Vagina (tissue), 2 donors: ENCODE measurements at regions not wholly inside any gene's neighbourhood (a gene's known extent, or its start where the extent isn't known, plus 50 kb on each side); places are given as distances from the start of the nearest gene placed in this dataset.

Experiments
- DNase-seq, 2 donors: peaks; one replicate each; pipeline ENCODE4 v3.0.0-alpha.2; 2017; ENCODE audit errors: extremely low spot score in 2 of 2
- H3K27ac ChIP-seq: fragments of 200-600 bp; sonication (generic); one replicate; pipeline ENCODE4 v1.5.1; 2019
- H3K27me3 ChIP-seq: fragments of 200-600 bp; sonication (generic); one replicate; pipeline ENCODE4 v1.5.1; 2019
- H3K36me3 ChIP-seq, 2 donors: fragments of 200-600 bp; sonication (generic); one replicate each; pipeline ENCODE4 v1.5.1; 2017 to 2019
- H3K4me1 ChIP-seq: fragments of 200-600 bp; sonication (generic); one replicate; pipeline ENCODE4 v1.5.1; 2019
- H3K4me3 ChIP-seq, 2 donors: fragments of 200-600 bp; sonication (generic); 1 replicate in 1 of 2; 2 replicates in 1 of 2; pipeline ENCODE4 v1.5.1; 2016 to 2019
- H3K9me3 ChIP-seq: fragments of 200-600 bp; sonication (generic); one replicate; pipeline ENCODE4 v1.5.1; 2019
- POLR2A ChIP-seq, 2 donors: fragments of 450-650 bp; IDR thresholded peaks; one replicate each; pipeline ENCODE4 v1.6.1; 2017; ENCODE audit warnings: antibody characterized with exemption in 2 of 2, mild to moderate bottlenecking in 2 of 2, moderate library complexity in 2 of 2
- POLR2AphosphoS5 ChIP-seq, 2 donors: sonication (generic); formaldehyde crosslinking; IDR thresholded peaks; one replicate each; pipeline ENCODE4 v1.9.0; 2017; ENCODE audit warnings: antibody characterized with exemption in 2 of 2, mild to moderate bottlenecking in 2 of 2, low read depth in 1 of 2; ENCODE audit not compliant: insufficient read depth in 1 of 2
- intact Hi-C: fragments of 100-400 bp; cut with DNase I; formaldehyde crosslinking; loops from one replicate; pipeline ENCODE4 v1.15.1; 2023
- TF ChIP-seq, protein P1 (sequence below), 3 experiments: fragments of 450-650 bp in 2 of 3; fragments of 200-600 bp in 1 of 3; sonication (generic) in 1 of 3; IDR thresholded peaks; one replicate each; pipeline ENCODE4 v1.5.1; 2017 to 2019; ENCODE audit warnings: antibody characterized with exemption in 3 of 3, mild to moderate bottlenecking in 2 of 3, moderate library complexity in 2 of 3

DNA sequence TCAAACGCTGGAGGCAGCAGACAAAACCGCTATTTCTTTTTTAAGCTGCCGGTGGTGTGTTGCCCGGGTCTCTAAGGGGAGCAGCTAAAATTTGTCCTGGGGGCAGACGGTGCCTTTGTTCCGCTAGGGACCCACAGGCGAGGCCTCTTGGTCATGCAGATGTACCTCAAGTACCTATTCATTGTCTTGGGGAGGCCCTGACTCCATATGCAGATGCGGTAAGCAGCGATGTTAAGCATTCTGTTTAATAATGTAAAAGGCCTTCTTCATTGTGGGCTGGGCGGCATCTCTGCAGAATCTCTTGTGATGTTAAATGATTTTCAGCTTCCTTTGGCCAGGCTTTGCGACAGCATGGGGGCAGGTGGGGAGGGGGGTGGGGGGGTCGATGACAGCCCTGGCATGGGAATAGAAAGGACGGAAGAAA, 98.9 kb upstream of the PJA1 start:
- Histone ChIP-seq H3K9me3 (no peaks in the 10 kb centered on the region), H3K4me1 (no peaks in the 10 kb centered on the region), H3K27ac (no peak overlapping the region), H3K27me3 (no peaks in the 10 kb centered on the region), H3K36me3 (no peaks in the 10 kb centered on the region), H3K4me3 (no peak overlapping the region)
- DNase-seq, result no peak
- intact Hi-C loops, result no loop called here
- TF ChIP-seq, protein P1, sequence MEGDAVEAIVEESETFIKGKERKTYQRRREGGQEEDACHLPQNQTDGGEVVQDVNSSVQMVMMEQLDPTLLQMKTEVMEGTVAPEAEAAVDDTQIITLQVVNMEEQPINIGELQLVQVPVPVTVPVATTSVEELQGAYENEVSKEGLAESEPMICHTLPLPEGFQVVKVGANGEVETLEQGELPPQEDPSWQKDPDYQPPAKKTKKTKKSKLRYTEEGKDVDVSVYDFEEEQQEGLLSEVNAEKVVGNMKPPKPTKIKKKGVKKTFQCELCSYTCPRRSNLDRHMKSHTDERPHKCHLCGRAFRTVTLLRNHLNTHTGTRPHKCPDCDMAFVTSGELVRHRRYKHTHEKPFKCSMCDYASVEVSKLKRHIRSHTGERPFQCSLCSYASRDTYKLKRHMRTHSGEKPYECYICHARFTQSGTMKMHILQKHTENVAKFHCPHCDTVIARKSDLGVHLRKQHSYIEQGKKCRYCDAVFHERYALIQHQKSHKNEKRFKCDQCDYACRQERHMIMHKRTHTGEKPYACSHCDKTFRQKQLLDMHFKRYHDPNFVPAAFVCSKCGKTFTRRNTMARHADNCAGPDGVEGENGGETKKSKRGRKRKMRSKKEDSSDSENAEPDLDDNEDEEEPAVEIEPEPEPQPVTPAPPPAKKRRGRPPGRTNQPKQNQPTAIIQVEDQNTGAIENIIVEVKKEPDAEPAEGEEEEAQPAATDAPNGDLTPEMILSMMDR (IDR thresholded peaks at IDR 0.05), result no peak
- no peak for TF ChIP-seq POLR2AphosphoS5 (IDR thresholded peaks at IDR 0.05; ENCODE audit: insufficient read depth in 1 of 2, low read depth in 1 of 2)
- no peak for TF ChIP-seq POLR2A (IDR thresholded peaks at IDR 0.05)

DNA sequence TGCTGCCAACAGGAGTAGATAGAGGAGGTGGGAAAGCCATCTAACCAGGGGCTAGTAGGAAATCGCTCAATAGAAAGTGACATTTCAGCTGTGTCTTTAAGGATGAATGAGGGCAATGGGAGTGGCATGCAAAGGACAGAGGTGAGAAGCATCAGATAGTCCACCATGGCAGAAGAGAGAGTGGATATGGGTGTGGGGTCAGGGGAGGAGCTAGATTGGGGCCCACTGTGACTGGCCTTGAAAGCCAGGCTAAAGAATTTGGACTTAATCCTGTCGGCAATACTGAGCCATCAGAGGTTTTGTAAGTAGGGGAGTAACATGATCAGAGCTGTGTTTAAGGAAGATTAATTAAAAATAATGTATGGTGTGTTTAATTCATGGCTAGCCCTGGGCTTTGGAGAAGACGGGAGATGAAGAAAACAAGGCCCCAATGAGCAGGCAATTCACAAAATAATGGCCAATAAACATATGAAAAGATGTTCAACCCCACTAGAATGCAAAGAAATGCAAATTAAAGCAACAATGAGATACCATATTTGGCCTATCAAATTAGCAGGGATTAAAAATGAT, 98.1 kb upstream of the PJA1 start:
- Histone ChIP-seq H3K9me3 (no peaks in the 10 kb centered on the region), H3K4me3 (no peak overlapping the region), H3K4me1 (no peaks in the 10 kb centered on the region), H3K36me3 (no peaks in the 10 kb centered on the region), H3K27me3 (no peaks in the 10 kb centered on the region), H3K27ac (no peak overlapping the region)
- no peak for DNase-seq
- TF ChIP-seq POLR2A (IDR thresholded peaks at IDR 0.05) (no peak), POLR2AphosphoS5 (IDR thresholded peaks at IDR 0.05; ENCODE audit: insufficient read depth in 1 of 2, low read depth in 1 of 2) (no peak)
- TF ChIP-seq, protein P1 (IDR thresholded peaks at IDR 0.05), result no peak
- intact Hi-C loops, result no loop called here

DNA sequence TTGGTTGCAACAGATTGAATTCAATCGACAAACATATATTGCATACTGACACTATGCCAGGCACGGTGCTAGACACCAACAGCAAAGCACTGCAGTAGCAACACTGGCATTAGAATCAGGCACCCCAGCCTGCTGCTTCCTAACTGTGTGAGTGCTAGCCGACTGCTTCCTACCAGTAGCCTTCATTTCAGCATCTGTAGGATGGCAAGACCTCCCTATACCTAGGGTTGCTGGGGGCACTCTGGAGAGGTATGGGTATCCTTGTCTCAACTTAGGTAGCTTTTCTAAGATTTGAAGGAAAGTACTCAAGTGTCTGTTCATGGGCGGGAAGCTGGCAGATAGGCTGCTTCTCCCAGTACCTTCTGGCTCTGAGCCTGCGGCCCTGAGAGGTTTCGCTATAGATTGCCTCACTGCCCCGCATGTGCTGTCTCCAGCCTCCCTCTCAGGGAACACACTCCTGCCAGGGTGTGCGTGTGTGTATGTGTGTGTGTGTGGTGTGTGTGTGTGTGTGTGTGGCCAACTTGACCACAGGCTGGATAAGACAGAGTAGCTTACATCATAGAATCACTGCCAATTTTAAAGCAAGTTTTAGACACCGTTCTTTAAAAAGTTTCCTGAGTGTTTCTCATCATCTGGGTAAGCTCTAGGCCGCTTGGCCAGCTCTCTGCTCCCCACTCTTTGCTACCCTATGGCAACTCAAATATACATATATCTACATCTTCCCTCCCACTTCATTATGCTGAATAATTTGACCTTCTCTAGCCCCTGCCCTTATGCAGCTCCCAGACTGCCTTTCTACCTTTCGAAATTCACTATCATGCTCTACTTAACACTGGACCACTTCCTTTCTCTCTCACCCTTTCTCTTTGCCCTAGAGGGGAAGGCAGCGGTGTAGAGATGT, 97.0 kb upstream of the PJA1 start:
- H3K4me1 ChIP-seq, result no peaks in the 10 kb centered on the region
- TF ChIP-seq, protein P1 (IDR thresholded peaks at IDR 0.05), result no peak
- no peak for TF ChIP-seq POLR2AphosphoS5 (IDR thresholded peaks at IDR 0.05; ENCODE audit: insufficient read depth in 1 of 2, low read depth in 1 of 2)
- no peak for TF ChIP-seq POLR2A (IDR thresholded peaks at IDR 0.05)
- no peak overlapping the region for H3K27ac ChIP-seq
- DNase-seq, result no peak
- no peaks in the 10 kb centered on the region for H3K36me3 ChIP-seq
- no peaks in the 10 kb centered on the region for H3K9me3 ChIP-seq
- H3K27me3 ChIP-seq, result no peaks in the 10 kb centered on the region
- intact Hi-C loops, result no loop called here
- no peak overlapping the region for H3K4me3 ChIP-seq

DNA sequence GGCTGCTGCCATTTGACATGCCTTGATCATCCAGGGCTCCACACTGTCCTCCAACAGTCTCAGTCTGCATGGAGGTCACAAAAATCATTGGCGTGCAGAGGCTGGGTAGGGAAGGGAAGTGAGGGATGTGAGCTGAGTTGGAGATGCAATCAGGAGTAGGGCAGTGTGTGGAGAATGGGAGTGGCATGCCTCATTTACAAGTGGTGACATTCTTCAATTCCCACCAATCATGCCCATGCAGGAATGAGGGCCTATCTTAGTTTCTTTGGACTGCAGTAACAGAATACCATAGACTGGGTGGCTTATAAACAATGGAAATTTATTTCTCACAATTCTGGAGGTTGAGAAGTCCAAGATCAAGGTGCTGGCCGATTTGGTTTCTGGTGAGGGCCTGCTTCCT, 94.9 kb upstream of the PJA1 start:
- no peaks in the 10 kb centered on the region for H3K27me3 ChIP-seq
- DNase-seq, result no peak
- no peaks in the 10 kb centered on the region for H3K9me3 ChIP-seq
- no peak overlapping the region for H3K27ac ChIP-seq
- intact Hi-C loops, result no loop called here
- no peak overlapping the region for H3K4me3 ChIP-seq
- no peak for TF ChIP-seq POLR2A (IDR thresholded peaks at IDR 0.05)
- H3K36me3 ChIP-seq, result no peaks in the 10 kb centered on the region
- H3K4me1 ChIP-seq, result no peaks in the 10 kb centered on the region

DNA sequence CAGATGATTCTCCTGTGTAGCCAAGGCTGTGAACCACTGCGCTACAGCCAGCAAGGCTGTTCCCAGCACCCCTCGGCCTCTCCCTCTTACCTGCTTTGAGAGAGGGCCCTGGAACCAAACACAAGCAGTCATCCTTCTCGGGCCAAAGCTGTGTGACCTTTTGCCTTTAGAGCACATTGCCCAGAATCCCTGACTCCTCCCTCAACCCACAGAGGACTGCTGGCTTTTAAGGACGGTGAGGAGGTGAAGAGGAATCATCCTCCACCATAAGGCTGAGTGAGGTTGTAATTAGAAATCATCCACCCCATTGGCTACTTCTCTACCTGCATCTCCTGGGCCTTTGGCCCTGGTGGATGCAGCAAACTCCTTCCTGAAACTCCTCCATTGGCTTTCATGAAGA, 93.6 kb upstream of the PJA1 start:
- H3K4me3 ChIP-seq, result no peak overlapping the region
- no peaks in the 10 kb centered on the region for H3K27me3 ChIP-seq
- H3K36me3 ChIP-seq, result no peaks in the 10 kb centered on the region
- H3K9me3 ChIP-seq, result no peaks in the 10 kb centered on the region
- no peak overlapping the region for H3K27ac ChIP-seq
- H3K4me1 ChIP-seq, result no peaks in the 10 kb centered on the region
- intact Hi-C loops, result no loop called here
- DNase-seq, result no peak
- no peak for TF ChIP-seq POLR2AphosphoS5 (IDR thresholded peaks at IDR 0.05; ENCODE audit: insufficient read depth in 1 of 2, low read depth in 1 of 2)
- TF ChIP-seq, protein P1 (IDR thresholded peaks at IDR 0.05), result no peak
- TF ChIP-seq POLR2A (IDR thresholded peaks at IDR 0.05), result no peak
